NT2/D1 (cell line): ENCODE measurements at regions not wholly inside any gene's neighbourhood (a gene's known extent, or its start where the extent isn't known, plus 50 kb on each side); places are given as distances from the start of the nearest gene placed in this dataset.

ENCODE experiments used
- DNase-seq: peaks from one replicate; pipeline ENCODE4 v3.0.0-alpha.2; 2011; ENCODE audit warnings: low read depth, low spot score
- H3K27me3 ChIP-seq: 2 replicates; pipeline ENCODE4 v1.6.0; 2011; ENCODE audit warnings: mild to moderate bottlenecking; ENCODE audit not compliant: insufficient read length, insufficient read depth
- H3K36me3 ChIP-seq: 2 replicates; pipeline ENCODE4 v1.6.1; 2011; ENCODE audit warnings: mild to moderate bottlenecking, low read length, mixed read lengths; ENCODE audit not compliant: insufficient read depth, insufficient read length
- H3K4me1 ChIP-seq: 2 replicates; pipeline ENCODE4 v1.5.1; 2011; ENCODE audit not compliant: insufficient read depth, insufficient read length
- H3K4me3 ChIP-seq: 2 replicates; pipeline ENCODE4 v1.5.1; 2011; ENCODE audit warnings: low read depth; ENCODE audit not compliant: insufficient read length
- H3K9ac ChIP-seq: 2 replicates; pipeline ENCODE4 v1.6.0; 2011; ENCODE audit warnings: low read depth; ENCODE audit not compliant: insufficient read length
- H3K9me3 ChIP-seq: 2 replicates; pipeline ENCODE4 v1.5.1; 2011; ENCODE audit warnings: mild to moderate bottlenecking, low read length; ENCODE audit not compliant: insufficient read depth
- SUZ12 ChIP-seq: IDR thresholded peaks from 2 replicates; pipeline ENCODE4 v1.6.1; 2011; ENCODE audit not compliant: insufficient read length, insufficient read depth; ENCODE audit errors: extremely low read depth
- YY1 ChIP-seq: IDR thresholded peaks from 2 replicates; pipeline ENCODE4 v1.6.1; 2011; ENCODE audit not compliant: insufficient read length, insufficient read depth
- ZNF274 ChIP-seq: IDR thresholded peaks from 2 replicates; pipeline ENCODE4 v1.6.1; 2011; ENCODE audit warnings: mild to moderate bottlenecking, low read depth, low read length

GRCh38 chr3:159664006-159664405 is 324.6 kb upstream of the IL12A start:
- DNase-seq = no peak
- no peaks in the 10 kb centered on the region for H3K27me3 ChIP-seq
- TF ChIP-seq SUZ12 (no peak), YY1 (no peak), ZNF274 (no peak)
- H3K9me3 ChIP-seq = peaks cover 13% of the 10 kb centered on the region
- H3K36me3 ChIP-seq = no peaks in the 10 kb centered on the region
- no peaks in the 10 kb centered on the region for H3K4me1 ChIP-seq
- H3K4me3 ChIP-seq = no peak overlapping the region
- no peak overlapping the region for H3K9ac ChIP-seq

GRCh38 chr3:159664653-159665052 is 324.0 kb upstream of the IL12A start:
- no peaks in the 10 kb centered on the region for H3K36me3 ChIP-seq
- H3K27me3 ChIP-seq = no peaks in the 10 kb centered on the region
- peaks cover 2% of the 10 kb centered on the region for H3K4me1 ChIP-seq
- no peak for DNase-seq
- no peak overlapping the region for H3K9ac ChIP-seq
- H3K9me3 ChIP-seq = peaks cover 13% of the 10 kb centered on the region
- no peak for TF ChIP-seq SUZ12
- TF ChIP-seq YY1 = no peak
- TF ChIP-seq ZNF274 = no peak
- H3K4me3 ChIP-seq = no peak overlapping the region

GRCh38 chr3:159667261-159667660 is 321.4 kb upstream of the IL12A start:
- no peaks in the 10 kb centered on the region for H3K36me3 ChIP-seq
- no peak overlapping the region for H3K9ac ChIP-seq
- H3K9me3 ChIP-seq = peaks cover 4% of the 10 kb centered on the region
- DNase-seq = no peak
- TF ChIP-seq ZNF274 = no peak
- no peak for TF ChIP-seq SUZ12
- no peak for TF ChIP-seq YY1
- H3K4me3 ChIP-seq = no peak overlapping the region
- peaks cover 2% of the 10 kb centered on the region for H3K4me1 ChIP-seq
- no peaks in the 10 kb centered on the region for H3K27me3 ChIP-seq

GRCh38 chr3:159668461-159668860 is 320.2 kb upstream of the IL12A start:
- Histone ChIP-seq H3K9me3 (no peaks in the 10 kb centered on the region), H3K9ac (no peak overlapping the region), H3K4me1 (peaks cover 2% of the 10 kb centered on the region), H3K4me3 (no peak overlapping the region), H3K36me3 (no peaks in the 10 kb centered on the region), H3K27me3 (no peaks in the 10 kb centered on the region)
- no peak for DNase-seq
- TF ChIP-seq SUZ12 = no peak
- TF ChIP-seq YY1 = no peak
- TF ChIP-seq ZNF274 = no peak

- TF ChIP-seq ZNF274 (no peak), YY1 (no peak), SUZ12 (no peak)
- Histone ChIP-seq H3K4me3 (no peak overlapping the region), H3K4me1 (peaks cover 2% of the 10 kb centered on the region), H3K27me3 (no peaks in the 10 kb centered on the region), H3K36me3 (no peaks in the 10 kb centered on the region), H3K9ac (no peak overlapping the region), H3K9me3 (no peaks in the 10 kb centered on the region)
- no peak for DNase-seq
These were observed 319.6 kb upstream of the IL12A start for GRCh38 chr3:159668990-159669476.

GRCh38 chr3:159669766-159670165 is 318.9 kb upstream of the IL12A start:
- H3K9ac ChIP-seq = no peak overlapping the region
- TF ChIP-seq ZNF274 = no peak
- no peak for TF ChIP-seq YY1
- no peak for TF ChIP-seq SUZ12
- no peak overlapping the region for H3K4me3 ChIP-seq
- peaks cover 2% of the 10 kb centered on the region for H3K4me1 ChIP-seq
- H3K9me3 ChIP-seq = no peaks in the 10 kb centered on the region
- H3K36me3 ChIP-seq = no peaks in the 10 kb centered on the region
- no peaks in the 10 kb centered on the region for H3K27me3 ChIP-seq
- no peak for DNase-seq

- Histone ChIP-seq H3K9me3 (no peaks in the 10 kb centered on the region), H3K9ac (no peak overlapping the region), H3K36me3 (no peaks in the 10 kb centered on the region), H3K27me3 (no peaks in the 10 kb centered on the region), H3K4me1 (peaks cover 2% of the 10 kb centered on the region), H3K4me3 (no peak overlapping the region)
- TF ChIP-seq SUZ12 (no peak), ZNF274 (no peak), YY1 (no peak)
- DNase-seq = peak; percentile 9
These were observed 315.6 kb upstream of the IL12A start for GRCh38 chr3:159672728-159673688.
